GDM1 (cell line): ENCODE measurements at regions not wholly inside any gene's neighbourhood (a gene's known extent, or its start where the extent isn't known, plus 50 kb on each side); places are given as distances from the start of the nearest gene placed in this dataset.
"Not testable (repeated sequence)": the region's sequence is repeated elsewhere in the genome, so short reads cannot be mapped to it uniquely, and the experiment has no call there.

ENCODE experiments used
- DNase-seq: peaks from one replicate; lab custom pipeline; 2025; lab: John Stamatoyannopoulos, UW

- no peak for DNase-seq
Observed at GRCh38 chr9:7542693-7543092, 256.9 kb downstream of the DMAC1 start.

GRCh38 chr9:7542126-7542525 is 257.5 kb downstream of the DMAC1 start:
- no peak for DNase-seq

- peak; percentile 29 for DNase-seq
Observed at GRCh38 chr9:7536310-7536939, 263.2 kb downstream of the DMAC1 start.

DNA sequence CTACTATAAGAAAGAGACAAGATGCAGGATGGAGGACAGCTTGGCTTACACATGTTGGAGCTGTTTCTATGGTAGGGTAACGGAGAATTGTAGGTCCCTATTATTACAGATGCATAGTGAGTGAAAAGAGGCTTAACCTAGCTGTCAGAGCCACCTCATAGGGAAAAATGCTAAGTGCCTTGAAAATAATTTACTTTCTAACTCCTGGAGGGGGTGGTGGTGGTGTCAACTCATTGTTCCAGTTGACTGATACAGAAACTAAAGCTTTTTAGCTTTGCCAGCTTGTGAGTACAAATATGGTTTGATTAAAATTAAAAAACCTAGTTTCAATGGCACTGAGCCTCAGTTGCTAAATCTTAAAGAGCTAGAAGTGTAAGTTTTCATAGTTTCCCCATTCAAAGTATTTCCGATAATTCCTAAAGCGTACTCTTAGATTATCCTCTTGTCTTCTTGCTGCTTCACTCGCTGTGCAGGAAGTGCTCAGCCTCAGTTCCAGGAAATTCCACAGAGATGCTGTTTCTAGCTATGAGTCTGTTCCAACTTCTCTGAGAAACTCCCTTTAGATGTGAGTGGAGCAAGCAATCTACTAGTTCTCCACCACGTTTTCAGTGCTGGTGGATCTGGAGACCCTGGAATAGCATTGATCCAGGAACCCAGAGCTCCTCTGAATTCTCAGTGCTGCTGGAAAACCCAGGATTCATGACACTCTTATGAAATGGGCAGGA is 265.2 kb downstream of the DMAC1 start:
- DNase-seq = no peak

- DNase-seq = no peak
Observed at GRCh38 chr9:7533376-7534090, 266.0 kb downstream of the DMAC1 start.

DNA sequence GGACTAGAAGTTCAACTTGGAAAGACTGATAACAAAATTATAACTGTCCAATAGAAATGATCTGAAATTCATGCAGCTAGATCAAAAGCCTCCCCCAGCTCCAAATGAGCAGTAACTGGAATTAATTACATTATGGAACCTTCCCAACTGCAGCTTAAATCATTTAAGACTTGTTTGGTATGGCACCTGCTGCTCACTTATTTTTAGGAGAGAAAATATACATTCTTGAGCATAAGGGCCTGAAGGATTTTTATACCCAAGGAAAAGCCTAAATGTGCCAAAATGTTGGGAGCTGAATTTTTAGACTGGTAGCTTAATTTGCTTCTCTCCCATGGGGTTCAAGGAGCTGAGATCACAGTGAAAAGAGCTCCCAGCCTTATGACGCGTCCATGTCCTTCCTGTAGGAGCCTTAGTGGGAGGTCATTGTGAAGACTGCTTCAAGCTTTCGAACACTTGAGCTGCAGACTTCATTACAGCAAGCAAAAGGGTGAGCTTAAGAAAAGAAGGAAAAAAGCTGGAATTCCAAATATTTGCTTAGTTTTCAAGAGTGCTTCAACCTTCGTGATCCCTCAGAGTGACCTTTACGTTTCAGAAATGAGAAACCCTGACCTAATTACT is 276.0 kb downstream of the DMAC1 start:
- no peak for DNase-seq

DNA sequence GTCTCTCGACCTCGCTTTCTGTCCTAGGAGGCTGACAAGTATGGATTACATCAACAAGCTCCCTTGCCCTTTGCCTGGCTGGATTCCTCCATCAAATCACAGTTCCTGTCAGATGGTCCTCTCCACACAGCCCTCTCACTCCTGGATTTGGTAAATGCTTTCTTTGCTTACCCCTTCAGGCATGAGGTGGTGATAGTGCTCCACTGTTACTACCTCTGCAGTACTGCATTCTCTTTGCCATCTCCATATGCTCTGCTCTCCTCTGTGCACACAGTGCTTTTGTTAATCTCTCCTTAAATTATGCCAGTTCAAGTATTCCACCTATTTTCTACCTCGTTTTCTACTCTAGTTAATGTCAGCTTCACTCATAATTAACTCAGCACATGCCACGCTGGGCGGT is 279.2 kb downstream of the DMAC1 start:
- DNase-seq = no peak

GRCh38 chr9:7516376-7516775 is 283.2 kb downstream of the DMAC1 start:
- DNase-seq = no peak

- DNase-seq = no peak
Observed at GRCh38 chr9:7510199-7510598, 289.4 kb downstream of the DMAC1 start.

- DNase-seq = no peak
Observed at GRCh38 chr9:7509576-7510145, 289.9 kb downstream of the DMAC1 start.

DNA sequence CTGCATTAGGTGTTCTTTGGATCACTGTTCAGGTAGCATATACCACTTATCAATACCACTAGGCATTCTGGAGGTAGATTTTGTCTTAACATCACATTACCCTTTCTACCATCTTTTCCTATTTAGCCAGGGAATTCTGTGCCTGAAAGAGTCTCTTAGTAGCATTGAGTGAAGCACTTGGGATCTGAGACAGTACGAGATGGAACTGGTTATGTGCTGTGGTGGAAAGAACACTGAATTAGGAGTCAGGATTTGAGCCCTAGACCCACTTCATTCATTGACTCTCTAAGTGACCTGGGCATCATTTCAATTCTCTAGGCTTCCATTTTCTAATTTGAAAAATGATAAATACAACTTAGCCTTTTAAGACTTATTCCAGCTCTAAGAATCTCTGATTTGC is 291.1 kb downstream of the DMAC1 start:
- DNase-seq = no peak

DNA sequence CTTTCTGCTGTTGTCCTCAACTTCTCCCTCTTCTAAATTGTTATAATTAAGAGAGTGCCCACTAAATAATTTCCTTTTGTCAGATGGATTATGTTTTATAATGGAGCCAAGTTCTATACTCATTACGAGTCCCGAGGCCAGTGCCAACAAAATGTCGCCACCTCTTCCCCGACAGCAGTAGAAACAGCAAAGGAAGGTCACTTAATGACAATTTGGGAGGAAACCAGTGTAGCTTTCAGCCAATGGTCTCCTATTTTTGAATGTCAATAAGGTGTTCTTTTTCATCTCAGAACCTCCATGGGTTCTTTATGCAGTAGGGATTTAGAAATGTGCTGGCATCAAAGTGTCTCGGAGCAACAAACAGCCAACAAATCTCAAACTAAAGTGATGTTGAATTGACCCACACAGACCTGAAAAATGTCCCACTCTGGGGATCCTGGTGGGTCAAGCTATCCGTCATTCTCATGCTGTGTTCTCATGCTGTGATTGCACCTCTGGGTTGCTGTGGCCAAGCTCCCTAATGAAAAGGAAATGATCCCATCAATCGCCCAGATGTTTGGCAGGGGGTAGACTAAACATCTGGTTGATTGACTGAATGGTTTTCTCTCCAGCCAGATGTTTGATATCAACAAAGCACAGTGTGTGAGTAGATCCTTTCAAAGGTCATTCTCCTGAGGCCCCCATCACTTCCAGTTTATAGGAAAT is 291.9 kb downstream of the DMAC1 start:
- no peak for DNase-seq

DNA sequence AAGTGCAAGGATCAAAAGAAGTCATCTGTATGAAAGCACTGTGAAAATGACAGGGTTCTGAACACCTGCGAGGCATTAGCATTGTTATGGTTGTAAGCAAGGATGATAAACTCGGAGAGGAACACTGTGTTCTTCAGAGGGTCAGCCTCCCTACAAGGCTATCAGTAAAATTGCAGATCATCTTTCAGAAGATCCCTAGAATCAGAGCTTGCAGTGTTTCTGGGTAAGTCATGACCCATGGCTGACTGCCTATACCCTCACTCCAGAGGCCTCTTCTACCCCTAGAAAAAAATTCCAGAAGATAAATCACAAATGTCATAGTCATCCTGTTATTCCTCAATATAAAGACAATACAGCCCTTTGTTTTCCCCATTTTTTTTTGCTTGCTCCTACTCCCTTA is 292.6 kb downstream of the DMAC1 start:
- no peak for DNase-seq

DNA sequence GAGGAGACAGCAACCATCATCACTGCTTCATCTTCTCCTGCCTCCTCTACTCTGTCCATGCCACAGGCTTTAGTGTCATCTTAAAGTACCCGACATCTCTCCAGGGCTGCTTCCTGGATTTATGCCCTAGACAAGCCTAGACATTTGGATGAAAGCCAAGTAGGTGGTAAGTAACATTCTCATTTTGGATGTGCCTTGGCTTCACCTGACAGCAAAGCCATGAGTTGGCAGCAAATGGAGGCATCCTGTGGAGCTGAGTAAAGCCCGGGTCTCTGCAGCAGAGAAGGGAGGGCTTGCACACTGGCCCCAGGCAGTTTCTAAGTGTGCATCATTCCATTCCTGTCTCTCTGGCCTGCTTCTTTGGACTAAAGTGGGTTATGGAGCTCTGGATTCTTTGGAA is 299.1 kb downstream of the DMAC1 start:
- DNase-seq = no peak

GRCh38 chr9:7491641-7492040 is 307.9 kb downstream of the DMAC1 start:
- no peak for DNase-seq

DNA sequence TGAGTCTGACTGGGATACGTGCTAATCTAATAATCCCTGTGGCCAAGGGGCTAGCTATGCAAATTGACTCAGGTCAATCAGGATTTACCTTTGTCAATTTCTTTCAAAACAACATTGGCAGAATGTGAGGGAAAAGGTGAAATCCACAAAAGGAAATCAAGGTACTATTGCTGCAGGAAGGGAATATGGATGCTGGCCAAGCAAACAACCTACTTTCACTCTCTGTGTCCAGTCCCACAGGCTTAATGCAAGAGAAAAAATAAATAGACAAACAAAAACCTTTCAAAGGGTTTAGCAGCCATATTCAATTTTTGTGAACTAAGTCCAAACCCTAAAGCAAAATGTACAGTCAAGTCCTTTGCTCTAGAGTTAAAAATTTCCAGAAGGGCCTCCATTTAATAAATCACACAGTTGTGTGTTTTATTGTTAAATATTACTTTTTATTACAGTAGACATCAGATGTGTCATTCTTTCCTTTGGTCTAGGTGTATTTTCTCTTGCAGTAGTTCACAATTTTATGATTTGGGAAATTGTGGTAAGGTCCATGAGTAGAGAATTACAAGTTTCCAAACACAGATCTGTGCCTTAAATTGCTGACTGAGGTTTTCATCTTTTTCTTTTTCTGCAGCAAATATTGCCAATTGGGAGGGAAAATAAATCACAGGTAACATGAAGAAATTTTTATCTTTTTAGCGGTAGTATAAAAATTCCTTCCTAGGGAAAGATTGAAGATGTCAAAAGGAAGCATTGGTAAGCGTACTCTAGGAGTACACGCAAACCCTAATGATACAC is 309.1 kb downstream of the DMAC1 start:
- no peak for DNase-seq

DNA sequence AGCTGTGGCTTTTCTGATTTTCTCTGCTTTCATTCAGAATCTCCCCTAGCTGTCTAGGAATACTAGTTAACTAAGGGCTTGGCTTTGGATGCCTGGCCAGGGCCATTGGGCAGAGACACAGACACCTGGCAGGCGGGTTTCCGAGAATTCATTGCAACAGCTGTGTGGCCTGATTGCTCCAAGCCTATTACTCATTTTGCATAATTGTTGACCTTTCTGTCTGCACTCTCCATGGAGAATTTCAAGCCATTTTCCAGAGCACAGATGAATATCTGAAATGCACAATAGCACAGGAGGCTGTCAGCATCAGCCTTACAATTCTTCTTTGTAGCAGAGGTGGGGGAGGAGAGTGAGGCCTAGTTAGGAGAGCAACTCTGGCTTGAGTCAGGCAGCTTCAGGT is 310.5 kb downstream of the DMAC1 start:
- no peak for DNase-seq

DNA sequence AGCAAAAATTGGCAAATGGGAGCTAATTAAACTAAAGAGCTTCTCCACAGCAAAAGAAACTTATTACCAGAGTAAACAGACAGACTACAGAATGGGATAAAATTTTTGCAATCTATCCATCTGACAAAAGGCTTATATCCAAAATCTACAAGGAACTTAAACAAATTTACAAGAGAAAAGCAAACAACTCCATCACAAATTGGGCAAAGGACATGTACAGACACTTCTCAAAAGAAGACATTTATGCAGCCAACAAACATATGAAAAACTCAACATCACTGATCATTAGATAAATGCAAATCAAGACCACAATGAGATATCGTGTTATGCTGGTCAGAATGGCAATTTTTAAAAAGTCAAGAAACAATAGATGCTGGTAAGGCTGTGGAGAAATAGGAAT is 315.6 kb downstream of the DMAC1 start:
- not testable (repeated sequence) for DNase-seq

- DNase-seq = no peak
Observed at GRCh38 chr9:7481570-7481969, 318.0 kb downstream of the DMAC1 start.

- no peak for DNase-seq
Observed at GRCh38 chr9:7479300-7479699, 320.3 kb downstream of the DMAC1 start.

GRCh38 chr9:7478646-7479045 is 320.9 kb downstream of the DMAC1 start:
- no peak for DNase-seq
